NCI-H1417 treated with DMSO at 0.1 percent for 48 hours (cell line): ENCODE measurements at regions not wholly inside any gene's neighbourhood (a gene's known extent, or its start where the extent isn't known, plus 50 kb on each side); places are given as distances from the start of the nearest gene placed in this dataset.

Source experiments
- DNase-seq: peaks from one replicate; lab custom pipeline; 2025; lab: John Stamatoyannopoulos, UW

GRCh38 chr11:101211407-101211975 is 81.9 kb upstream of the PGR start:
- no peak for DNase-seq

DNA sequence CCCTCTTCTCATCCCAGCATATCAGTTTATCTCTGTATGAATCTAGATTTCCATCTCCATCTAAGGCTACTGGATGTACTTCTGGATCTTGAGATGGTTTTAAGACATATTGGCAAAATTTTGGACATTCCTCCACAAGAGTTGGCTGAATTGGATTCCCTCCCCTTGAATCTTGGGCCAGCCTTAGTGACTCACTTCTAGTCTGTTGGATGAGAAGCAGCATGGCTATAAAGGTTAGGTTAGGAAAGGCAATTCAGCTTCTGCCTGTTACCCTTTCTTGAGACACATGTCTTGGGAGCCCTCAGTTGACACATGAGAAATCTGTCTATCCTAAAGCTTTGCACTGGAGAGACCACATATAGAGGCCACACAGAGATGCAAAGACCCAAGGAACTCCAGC is 73.0 kb upstream of the PGR start:
- DNase-seq: no peak

DNA sequence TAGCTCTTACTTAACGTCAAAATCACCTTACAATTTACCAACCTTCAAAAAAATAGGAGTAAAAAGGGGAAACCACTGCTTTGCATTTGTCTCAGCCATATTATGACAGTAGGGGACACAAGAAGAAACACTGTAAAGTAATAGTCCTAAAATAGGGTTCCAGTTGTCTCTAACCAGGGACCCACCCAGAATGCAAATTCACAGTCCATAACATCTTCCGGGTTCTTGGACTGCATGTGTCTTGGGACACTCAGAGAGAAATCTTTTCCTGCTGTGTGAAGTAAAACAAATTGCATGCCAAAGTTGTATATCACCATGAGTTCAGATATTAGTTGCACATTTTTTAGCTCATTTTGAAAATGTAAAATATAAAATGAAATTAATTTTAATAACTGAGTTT is 69.8 kb upstream of the PGR start:
- no peak for DNase-seq

- no peak for DNase-seq
Measured at GRCh38 chr11:101195294-101195693, 65.7 kb upstream of the PGR start.

DNA sequence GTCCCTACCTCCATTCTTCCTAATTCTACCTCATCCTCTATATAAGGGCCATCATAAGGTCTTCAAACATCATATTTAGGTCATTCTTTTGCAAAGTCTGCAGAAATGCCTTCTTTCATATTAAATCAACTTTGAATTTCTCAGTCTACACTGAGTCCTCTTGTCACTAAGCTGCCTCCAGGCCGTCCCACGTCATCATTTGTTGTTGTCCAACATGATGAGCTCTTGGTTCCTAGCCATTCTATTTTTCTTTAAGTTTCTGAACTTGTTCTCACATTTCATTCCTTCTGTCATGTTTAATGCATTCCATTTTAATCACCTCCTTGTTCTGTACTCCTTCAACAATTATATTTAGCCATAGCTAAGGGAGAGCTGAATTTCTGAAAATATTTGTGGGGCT is 59.2 kb upstream of the PGR start:
- no peak for DNase-seq

- DNase-seq: no peak
Measured at GRCh38 chr11:101188173-101188572, 58.6 kb upstream of the PGR start.

DNA sequence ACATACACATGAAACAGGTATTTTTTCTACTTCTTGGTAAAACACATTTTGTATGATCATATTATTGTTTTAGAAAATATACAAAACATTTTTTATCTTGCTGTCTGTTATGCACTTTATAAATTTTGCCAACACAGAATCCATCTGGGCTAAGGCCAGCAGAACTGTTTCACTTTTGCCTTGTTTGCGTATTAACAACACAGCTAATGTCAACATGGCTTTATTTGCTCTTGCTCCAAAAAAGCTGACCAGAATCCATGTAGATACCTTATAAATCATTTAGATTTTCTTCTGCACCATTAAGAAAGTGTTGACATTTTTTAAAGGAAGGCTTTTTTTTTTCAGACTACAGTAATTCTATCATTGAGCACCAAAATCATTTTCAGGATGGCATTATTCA is 58.1 kb upstream of the PGR start:
- DNase-seq: no peak

GRCh38 chr11:101185985-101186384 is 56.4 kb upstream of the PGR start:
- no peak for DNase-seq

- DNase-seq: no peak
Measured at GRCh38 chr11:101182467-101182866, 52.9 kb upstream of the PGR start.

GRCh38 chr11:101180481-101180880 is 50.9 kb upstream of the PGR start:
- no peak for DNase-seq
